Skeletal muscle cell (primary cell): ENCODE measurements at regions not wholly inside any gene's neighbourhood (a gene's known extent, or its start where the extent isn't known, plus 50 kb on each side); places are given as distances from the start of the nearest gene placed in this dataset.
A peak's percentile ranks its signal among the peaks of the same experiment; 100 is the strongest.
"Not testable (repeated sequence)": the region's sequence is repeated elsewhere in the genome, so short reads cannot be mapped to it uniquely, and the experiment has no call there.

ENCODE experiments used
- DNase-seq: peaks from one replicate; pipeline ENCODE4 v3.0.0-alpha.2; 2010; ENCODE audit warnings: low read depth
- H3K4me3 ChIP-seq: 2 replicates; pipeline ENCODE4 v1.5.1; 2011; ENCODE audit warnings: low read depth, mild to moderate bottlenecking, control low read depth, low read length, moderate library complexity

- no peak overlapping the region for H3K4me3 ChIP-seq
- DNase-seq = no peak
Observed at GRCh38 chr6:82767447-82767846, 298.2 kb downstream of the UBE3D start.

- H3K4me3 ChIP-seq = no peak overlapping the region
- DNase-seq = no peak
Observed at GRCh38 chr6:82772851-82773717, 292.6 kb downstream of the UBE3D start.

GRCh38 chr6:82775361-82775760 lies 290.3 kb downstream of the UBE3D start:
- no peak overlapping the region for H3K4me3 ChIP-seq
- no peak for DNase-seq

GRCh38 chr6:82775981-82776380 lies 289.7 kb downstream of the UBE3D start:
- no peak overlapping the region for H3K4me3 ChIP-seq
- no peak for DNase-seq

- no peak overlapping the region for H3K4me3 ChIP-seq
- no peak for DNase-seq
Observed at GRCh38 chr6:82779041-82779440, 286.6 kb downstream of the UBE3D start.

GRCh38 chr6:82780334-82780733 lies 285.3 kb downstream of the UBE3D start:
- H3K4me3 ChIP-seq = no peak overlapping the region
- DNase-seq = no peak

GRCh38 chr6:82781620-82782204 lies 283.9 kb downstream of the UBE3D start:
- DNase-seq = no peak
- H3K4me3 ChIP-seq = no peak overlapping the region

- H3K4me3 ChIP-seq = no peak overlapping the region
- no peak for DNase-seq
Observed at GRCh38 chr6:82783587-82784236, 281.9 kb downstream of the UBE3D start.

DNA sequence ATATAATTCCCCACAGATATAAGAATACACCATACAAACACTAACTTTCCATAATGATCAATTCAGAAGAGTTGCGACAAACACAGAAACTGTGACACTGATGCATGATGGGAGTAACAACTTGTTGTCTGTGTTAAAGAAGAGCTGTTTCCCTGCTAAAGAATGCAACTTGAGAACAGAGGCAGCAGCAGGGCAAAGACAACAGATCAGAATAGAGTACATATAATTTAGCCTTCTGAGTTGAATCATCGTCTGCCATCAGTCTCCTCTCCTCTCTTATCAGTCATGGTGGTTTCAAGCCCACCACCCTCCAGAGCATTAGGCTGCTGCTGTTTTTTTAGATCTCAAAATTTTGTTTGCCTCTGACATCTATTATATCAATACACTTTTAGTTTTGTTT lies 280.4 kb downstream of the UBE3D start:
- DNase-seq = no peak
- H3K4me3 ChIP-seq = no peak overlapping the region

GRCh38 chr6:82786248-82786647 lies 279.4 kb downstream of the UBE3D start:
- no peak overlapping the region for H3K4me3 ChIP-seq
- no peak for DNase-seq

- no peak overlapping the region for H3K4me3 ChIP-seq
- DNase-seq = no peak
Observed at GRCh38 chr6:82795940-82796339, 269.7 kb downstream of the UBE3D start.

GRCh38 chr6:82801083-82801482 lies 264.6 kb downstream of the UBE3D start:
- no peak for DNase-seq
- H3K4me3 ChIP-seq = no peak overlapping the region

DNA sequence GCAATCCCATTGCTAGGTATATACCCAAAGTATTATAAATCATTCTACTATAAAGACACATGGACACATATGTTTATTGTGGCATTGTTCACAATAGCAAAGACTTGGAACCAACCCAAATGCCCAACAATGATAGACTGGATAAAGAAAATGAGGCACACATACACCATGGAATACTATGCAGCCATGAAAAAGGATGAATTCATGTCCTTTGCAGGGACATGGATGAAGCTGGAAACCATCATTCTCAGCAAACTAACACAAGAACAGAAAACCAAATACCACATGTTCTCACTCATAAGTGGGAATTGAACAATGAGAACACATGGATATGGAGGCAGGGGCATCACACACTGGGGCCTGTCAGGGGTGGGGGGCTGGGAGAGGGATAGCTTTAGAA lies 249.4 kb downstream of the UBE3D start:
- not testable (repeated sequence) for H3K4me3 ChIP-seq, DNase-seq

GRCh38 chr6:82818727-82819126 lies 246.9 kb downstream of the UBE3D start:
- peak; percentile 47 for DNase-seq
- H3K4me3 ChIP-seq = no peak overlapping the region

- no peak overlapping the region for H3K4me3 ChIP-seq
- no peak for DNase-seq
Observed at GRCh38 chr6:82823361-82823760, 242.3 kb downstream of the UBE3D start.

- DNase-seq = no peak
- no peak overlapping the region for H3K4me3 ChIP-seq
Observed at GRCh38 chr6:82832811-82833210, 232.8 kb downstream of the UBE3D start.

DNA sequence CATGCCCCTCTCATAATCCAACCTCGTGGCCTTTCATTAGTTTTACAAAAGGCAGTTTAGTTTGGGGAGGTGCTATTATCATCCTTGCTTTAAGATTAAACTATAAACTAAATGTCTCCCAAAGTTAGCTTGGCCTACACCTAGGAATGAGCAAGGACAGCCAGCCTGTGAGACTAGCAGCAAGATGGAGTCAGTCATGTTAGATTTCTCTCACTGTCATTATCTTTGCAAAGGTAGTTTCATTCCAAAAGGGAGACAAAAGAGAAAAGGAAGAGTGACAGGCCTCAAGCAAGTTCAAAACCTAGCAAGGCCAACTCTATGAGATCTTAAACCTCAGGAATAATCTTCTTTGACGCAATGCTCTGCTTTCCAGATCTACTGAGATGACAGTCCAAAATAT lies 232.2 kb downstream of the UBE3D start:
- DNase-seq = no peak
- H3K4me3 ChIP-seq = no peak overlapping the region

- no peak for DNase-seq
Observed at GRCh38 chr6:82836022-82836575, 229.5 kb downstream of the UBE3D start.

DNA sequence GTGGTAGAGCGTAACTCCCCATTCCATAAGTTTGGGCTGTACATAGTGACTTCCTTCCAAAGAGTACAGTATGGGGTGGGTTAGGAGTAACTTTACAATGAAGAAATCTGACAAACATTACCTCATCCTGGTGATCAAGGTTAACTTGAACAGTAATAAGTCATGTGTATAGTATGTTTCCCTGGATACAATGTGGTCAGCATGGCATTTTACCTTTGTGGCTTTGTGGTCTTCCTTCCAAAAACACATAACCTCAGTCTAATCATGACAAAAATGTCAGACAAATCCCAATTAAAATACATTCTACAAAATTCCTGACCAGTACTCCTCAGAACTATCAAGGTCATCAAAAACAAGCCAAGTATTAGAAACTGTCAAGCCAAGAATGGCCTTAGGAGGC lies 225.1 kb downstream of the UBE3D start:
- DNase-seq = no peak
- no peak overlapping the region for H3K4me3 ChIP-seq

More at GRCh38 chr6:82836022-82836575, 229.5 kb downstream of the UBE3D start:
- H3K4me3 ChIP-seq = no peak overlapping the region

GRCh38 chr6:82841309-82841708 lies 224.3 kb downstream of the UBE3D start:
- no peak for DNase-seq

More at GRCh38 chr6:82841309-82841708, 224.3 kb downstream of the UBE3D start:
- H3K4me3 ChIP-seq = no peak overlapping the region
